Mucosa of stomach (tissue), 1 donor: ENCODE measurements at regions not wholly inside any gene's neighbourhood (a gene's known extent, or its start where the extent isn't known, plus 50 kb on each side); places are given as distances from the start of the nearest gene placed in this dataset.

ENCODE experiments used
- H3K27me3 ChIP-seq: one replicate; pipeline ENCODE4 v1.7.0; 2013; ENCODE audit warnings: mild to moderate bottlenecking, low read length; ENCODE audit not compliant: control insufficient read depth, insufficient read depth
- H3K36me3 ChIP-seq: one replicate; pipeline ENCODE4 v1.7.0; 2013; ENCODE audit warnings: low read length; ENCODE audit not compliant: control insufficient read depth, insufficient read depth
- H3K4me1 ChIP-seq: one replicate; pipeline ENCODE4 v1.7.0; 2013; ENCODE audit warnings: mild to moderate bottlenecking, low read length; ENCODE audit not compliant: control insufficient read depth, insufficient read depth
- H3K4me3 ChIP-seq: one replicate; pipeline ENCODE4 v1.7.0; 2013; ENCODE audit warnings: low read length
- H3K9ac ChIP-seq: one replicate; pipeline ENCODE4 v1.7.0; 2013; ENCODE audit warnings: mild to moderate bottlenecking, low read length, moderate library complexity
- H3K9me3 ChIP-seq: one replicate; pipeline ENCODE4 v1.7.0; 2013; ENCODE audit warnings: mild to moderate bottlenecking, low read length, moderate library complexity; ENCODE audit not compliant: control insufficient read depth
- donor health status: Pancreatic carcinoma.

- H3K27me3 ChIP-seq: no peaks in the 10 kb centered on the region
Observed at GRCh38 chr4:3849140-3849539, 83.0 kb downstream of the ADRA2C start.

DNA sequence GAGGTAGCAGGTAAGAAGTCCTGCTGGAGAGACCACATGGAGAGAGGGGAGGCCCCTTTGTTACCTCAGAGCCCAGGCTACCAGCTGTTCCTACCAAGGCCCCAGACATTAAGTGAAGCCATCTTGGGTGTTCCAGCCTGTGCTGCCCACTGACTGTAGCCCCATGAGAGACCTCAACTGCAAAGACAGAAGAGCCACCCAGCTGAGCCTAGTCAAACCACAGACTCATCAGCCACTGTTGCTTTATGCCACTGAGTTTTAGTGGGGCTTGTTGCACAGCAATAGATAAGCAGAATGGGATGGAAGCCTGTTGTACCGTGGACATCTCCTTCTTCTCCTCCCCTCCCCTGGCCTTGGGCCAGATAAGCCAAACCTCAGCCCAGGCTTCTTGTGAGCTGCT lies 83.9 kb downstream of the ADRA2C start:
- Histone ChIP-seq H3K9ac (no peak overlapping the region), H3K27me3 (peaks cover 5% of the 10 kb centered on the region), H3K4me1 (no peaks in the 10 kb centered on the region), H3K4me3 (no peak overlapping the region), H3K9me3 (no peaks in the 10 kb centered on the region), H3K36me3 (no peaks in the 10 kb centered on the region)

More at GRCh38 chr4:3849140-3849539, 83.0 kb downstream of the ADRA2C start:
- no peaks in the 10 kb centered on the region for H3K36me3 ChIP-seq
- no peaks in the 10 kb centered on the region for H3K9me3 ChIP-seq
- H3K4me1 ChIP-seq: no peaks in the 10 kb centered on the region
- no peak overlapping the region for H3K4me3 ChIP-seq
- no peak overlapping the region for H3K9ac ChIP-seq

- no peak overlapping the region for H3K9ac ChIP-seq
- H3K36me3 ChIP-seq: no peaks in the 10 kb centered on the region
- H3K9me3 ChIP-seq: no peaks in the 10 kb centered on the region
- H3K4me1 ChIP-seq: no peaks in the 10 kb centered on the region
- no peak overlapping the region for H3K4me3 ChIP-seq
- peaks cover 8% of the 10 kb centered on the region for H3K27me3 ChIP-seq
Observed at GRCh38 chr4:3851211-3851610, 85.0 kb downstream of the ADRA2C start.

GRCh38 chr4:3851881-3852280 lies 85.7 kb downstream of the ADRA2C start:
- Histone ChIP-seq H3K27me3 (peaks cover 8% of the 10 kb centered on the region), H3K9ac (no peak overlapping the region), H3K4me3 (no peak overlapping the region), H3K9me3 (no peaks in the 10 kb centered on the region), H3K4me1 (no peaks in the 10 kb centered on the region), H3K36me3 (no peaks in the 10 kb centered on the region)

DNA sequence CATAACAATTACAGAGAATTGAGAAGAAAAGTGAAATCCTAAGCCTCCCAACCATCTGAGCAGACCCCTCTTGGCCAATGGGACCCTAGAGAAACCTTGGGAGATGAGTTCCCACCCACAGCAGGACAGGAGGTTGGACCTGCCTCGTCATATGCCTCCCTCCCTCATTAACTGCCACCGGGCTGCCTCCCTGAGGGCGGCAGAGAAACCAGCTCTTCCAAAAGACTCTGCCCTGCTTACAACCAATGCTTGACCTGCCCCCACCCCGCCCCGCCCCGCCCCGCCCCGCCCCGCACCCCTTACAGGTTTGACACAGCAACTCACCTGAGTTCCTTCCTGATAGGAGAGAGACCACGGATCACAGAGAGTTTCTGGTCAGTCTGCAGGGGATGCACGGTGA lies 86.1 kb downstream of the ADRA2C start:
- H3K4me1 ChIP-seq: no peaks in the 10 kb centered on the region
- H3K36me3 ChIP-seq: no peaks in the 10 kb centered on the region
- no peak overlapping the region for H3K4me3 ChIP-seq
- H3K9ac ChIP-seq: no peak overlapping the region
- H3K27me3 ChIP-seq: peaks cover 8% of the 10 kb centered on the region
- no peaks in the 10 kb centered on the region for H3K9me3 ChIP-seq

GRCh38 chr4:3852711-3853110 lies 86.5 kb downstream of the ADRA2C start:
- Histone ChIP-seq H3K36me3 (no peaks in the 10 kb centered on the region), H3K27me3 (peaks cover 8% of the 10 kb centered on the region), H3K9me3 (no peaks in the 10 kb centered on the region), H3K4me1 (no peaks in the 10 kb centered on the region), H3K4me3 (no peak overlapping the region), H3K9ac (no peak overlapping the region)

DNA sequence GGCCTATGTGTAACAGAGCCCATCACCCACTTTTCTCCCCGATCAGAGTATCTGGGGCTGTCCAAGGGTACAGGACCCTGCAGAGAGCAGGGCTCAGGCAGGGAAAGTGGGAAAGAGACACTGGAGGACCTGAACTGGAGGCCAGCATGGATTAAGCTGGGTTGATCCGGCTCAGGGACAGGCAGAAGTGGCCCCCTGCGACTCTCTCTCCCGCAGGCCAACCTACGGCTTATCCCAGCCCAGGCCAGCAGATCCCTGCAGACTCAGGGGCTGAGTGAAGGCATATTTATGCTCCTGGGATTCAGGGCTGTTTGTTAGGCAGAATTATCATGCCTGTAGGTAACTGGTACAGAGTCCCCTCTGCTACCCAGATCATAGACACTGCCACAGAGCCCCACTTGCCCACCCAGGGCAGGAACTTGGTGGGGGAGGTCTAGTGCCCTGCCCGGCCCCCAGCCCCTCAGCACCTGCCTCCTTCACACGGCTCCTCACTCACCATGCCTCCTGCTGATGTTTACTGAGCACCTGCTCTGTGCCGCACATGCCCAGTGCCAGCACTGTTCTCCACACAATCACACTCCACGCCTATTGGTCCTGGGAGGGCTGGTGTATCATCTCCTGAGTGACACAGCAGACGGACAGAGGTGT lies 87.3 kb downstream of the ADRA2C start:
- Histone ChIP-seq H3K36me3 (no peaks in the 10 kb centered on the region), H3K27me3 (peaks cover 8% of the 10 kb centered on the region)

GRCh38 chr4:3854661-3855060 lies 88.5 kb downstream of the ADRA2C start:
- Histone ChIP-seq H3K9ac (no peak overlapping the region), H3K36me3 (no peaks in the 10 kb centered on the region), H3K27me3 (peaks cover 8% of the 10 kb centered on the region), H3K4me3 (no peak overlapping the region), H3K4me1 (no peaks in the 10 kb centered on the region), H3K9me3 (no peaks in the 10 kb centered on the region)

More for the DNA sequence above, 87.3 kb downstream of the ADRA2C start:
- Histone ChIP-seq H3K9me3 (no peaks in the 10 kb centered on the region), H3K4me3 (no peak overlapping the region), H3K4me1 (no peaks in the 10 kb centered on the region), H3K9ac (no peak overlapping the region)

- Histone ChIP-seq H3K27me3 (peaks cover 8% of the 10 kb centered on the region), H3K36me3 (no peaks in the 10 kb centered on the region), H3K4me1 (no peaks in the 10 kb centered on the region), H3K9ac (no peak overlapping the region), H3K9me3 (no peaks in the 10 kb centered on the region), H3K4me3 (no peak overlapping the region)
Observed at GRCh38 chr4:3855646-3856045, 89.5 kb downstream of the ADRA2C start.

- Histone ChIP-seq H3K36me3 (no peaks in the 10 kb centered on the region), H3K9ac (no peak overlapping the region), H3K4me1 (no peaks in the 10 kb centered on the region), H3K27me3 (peaks cover 8% of the 10 kb centered on the region), H3K9me3 (no peaks in the 10 kb centered on the region), H3K4me3 (no peak overlapping the region)
Observed at GRCh38 chr4:3856604-3857204, 90.5 kb downstream of the ADRA2C start.

DNA sequence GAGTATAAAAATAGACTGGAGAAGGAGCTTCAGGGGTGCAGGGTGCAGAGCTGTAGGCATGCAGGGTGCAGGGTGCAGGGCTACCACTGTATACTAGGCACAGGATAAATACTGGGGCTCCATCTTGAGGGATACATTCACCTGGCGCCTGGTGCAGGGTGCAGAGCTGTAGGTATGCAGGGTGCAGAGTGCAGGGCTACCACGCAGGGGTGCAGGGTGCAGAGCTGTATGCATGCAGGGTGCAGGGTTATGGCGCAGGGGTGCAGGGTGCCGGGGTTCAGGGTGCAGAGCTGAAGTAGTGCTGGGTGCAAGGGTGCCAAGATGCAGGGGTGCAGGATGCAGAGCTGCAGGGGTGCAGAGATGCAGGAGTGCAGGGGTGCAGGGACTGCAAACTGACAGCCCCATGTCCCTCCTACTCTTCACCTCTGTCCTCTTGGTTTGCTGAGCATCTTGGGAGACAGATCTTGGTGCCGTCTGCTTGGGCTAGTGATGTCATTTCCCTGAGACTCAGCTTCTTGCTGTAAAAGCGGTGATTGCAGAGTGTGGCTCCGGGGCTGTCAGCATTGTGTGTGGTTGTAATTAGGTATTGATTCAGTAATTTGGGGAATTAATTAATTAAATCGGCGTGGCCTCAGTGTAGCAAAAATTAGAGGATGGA lies 91.2 kb downstream of the ADRA2C start:
- H3K4me3 ChIP-seq: no peak overlapping the region
- H3K36me3 ChIP-seq: no peaks in the 10 kb centered on the region
- no peaks in the 10 kb centered on the region for H3K9me3 ChIP-seq
- peaks cover 13% of the 10 kb centered on the region for H3K27me3 ChIP-seq
- no peaks in the 10 kb centered on the region for H3K4me1 ChIP-seq
- H3K9ac ChIP-seq: no peak overlapping the region

DNA sequence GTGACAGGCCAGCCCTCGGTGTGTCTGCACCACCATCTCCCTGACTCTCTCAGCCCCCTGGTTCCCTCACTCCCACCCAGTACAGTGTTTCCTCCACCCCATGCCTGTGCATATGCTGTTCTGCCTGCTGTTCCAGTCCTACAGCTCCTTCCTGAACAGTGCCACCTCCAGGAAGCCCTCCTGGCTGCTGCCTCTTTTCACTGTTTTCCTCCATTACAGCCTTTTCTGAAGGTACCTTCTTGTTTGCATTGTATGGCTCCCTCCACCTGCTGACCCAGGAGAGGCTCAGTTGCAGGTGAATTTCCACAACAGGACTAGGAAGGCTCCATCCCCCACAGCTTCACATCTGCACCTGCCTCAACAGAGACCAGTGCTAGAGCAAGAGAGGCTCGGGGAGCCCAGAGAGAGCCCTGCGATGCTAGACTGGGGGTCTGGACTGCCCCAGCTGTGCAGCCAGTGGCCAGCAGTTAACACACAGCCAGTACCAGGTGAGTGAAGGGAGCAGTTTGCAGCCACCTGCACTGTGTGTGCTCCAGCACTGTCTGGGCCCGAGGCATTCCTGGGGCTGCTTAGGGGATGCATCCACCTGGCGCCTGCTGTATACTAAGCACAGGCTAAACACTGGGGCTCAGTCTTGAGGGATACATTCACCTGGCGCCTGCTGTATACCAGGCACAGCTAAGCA lies 92.0 kb downstream of the ADRA2C start:
- H3K9ac ChIP-seq: no peak overlapping the region
- no peaks in the 10 kb centered on the region for H3K4me1 ChIP-seq
- H3K36me3 ChIP-seq: no peaks in the 10 kb centered on the region
- no peaks in the 10 kb centered on the region for H3K9me3 ChIP-seq
- H3K4me3 ChIP-seq: no peak overlapping the region
- peaks cover 14% of the 10 kb centered on the region for H3K27me3 ChIP-seq
